ENCODE measurements at regions not wholly inside any gene's neighbourhood (a gene's known extent, or its start where the extent isn't known, plus 50 kb on each side); places are given as distances from the start of the nearest gene placed in this dataset.
"Not testable (repeated sequence)": the region's sequence is repeated elsewhere in the genome, so short reads cannot be mapped to it uniquely, and the experiment has no call there.

DNA sequence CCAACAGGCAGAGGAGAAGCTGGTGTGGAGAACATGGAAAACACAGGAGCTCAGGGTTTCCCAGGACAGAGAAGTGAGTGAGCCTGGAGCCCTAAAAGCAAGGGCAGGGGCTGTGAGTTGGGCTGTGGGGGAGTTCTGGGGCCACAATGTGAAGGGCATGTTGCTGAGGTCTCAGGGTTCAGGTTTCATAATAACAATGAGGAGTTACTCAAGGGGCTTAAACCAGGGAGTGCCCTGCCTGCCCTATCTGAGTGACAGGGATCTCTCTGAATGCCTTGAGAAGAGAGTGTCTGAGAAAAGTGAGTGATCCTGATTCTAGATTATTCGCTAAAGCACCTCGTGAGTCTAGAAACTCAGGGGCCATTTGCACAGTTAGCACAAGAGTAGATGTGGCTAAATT is 129.6 kb downstream of the VPREB1 start:
- no peak for DNase-seq

DNA sequence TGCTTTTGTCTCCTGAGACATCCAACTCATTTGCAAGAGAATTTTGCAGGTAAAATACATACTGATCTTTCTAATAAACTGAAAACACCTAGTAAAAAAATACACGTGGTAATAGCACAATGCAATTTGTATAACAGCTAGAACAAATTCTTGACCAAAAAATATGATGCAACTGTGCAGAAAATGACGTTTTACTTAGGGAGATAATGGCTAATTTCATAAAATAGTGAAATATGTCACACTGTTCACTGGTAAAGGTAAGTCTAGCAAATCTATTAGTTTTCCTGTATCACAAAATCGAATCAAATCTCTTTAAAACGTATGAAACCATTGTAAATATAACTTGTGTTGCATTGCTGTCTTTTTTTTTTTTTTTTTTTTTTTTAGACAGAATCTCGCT is 130.0 kb downstream of the VPREB1 start:
- DNase-seq, result no peak

DNA sequence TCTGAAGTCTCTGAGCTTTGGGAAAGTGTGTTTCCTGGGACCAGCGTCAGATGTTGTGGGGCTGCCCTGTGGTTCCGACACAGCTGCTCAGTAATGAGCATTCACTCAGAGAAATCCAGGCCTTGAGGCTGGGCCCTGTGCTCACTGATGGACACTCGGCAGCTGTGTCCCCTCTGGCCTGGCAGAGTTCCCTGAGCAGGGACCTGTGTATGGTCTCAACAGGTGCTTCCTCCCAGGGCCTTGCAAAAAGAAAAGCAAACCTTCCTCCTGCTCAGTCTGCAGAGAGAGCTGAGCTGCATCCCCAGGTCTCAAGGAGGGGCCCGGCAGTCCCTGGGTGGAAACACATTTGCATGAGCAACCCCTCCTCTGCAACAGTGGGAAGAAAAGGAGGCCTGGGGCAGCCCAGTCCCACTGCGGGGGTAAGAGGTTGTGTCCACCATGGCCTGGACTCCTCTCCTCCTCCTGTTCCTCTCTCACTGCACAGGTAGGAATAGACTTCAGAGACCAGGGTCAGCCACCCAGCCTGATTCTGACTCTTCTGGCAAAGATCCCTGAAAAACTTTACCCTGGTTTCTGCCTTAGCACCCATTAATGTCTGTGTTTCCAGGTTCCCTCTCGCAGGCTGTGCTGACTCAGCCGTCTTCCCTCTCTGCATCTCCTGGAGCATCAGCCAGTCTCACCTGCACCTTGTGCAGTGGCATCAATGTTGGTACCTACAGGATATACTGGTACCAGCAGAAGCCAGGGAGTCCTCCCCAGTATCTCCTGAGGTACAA is 131.2 kb downstream of the VPREB1 start:
- DNase-seq, result peak; percentile 75

DNA sequence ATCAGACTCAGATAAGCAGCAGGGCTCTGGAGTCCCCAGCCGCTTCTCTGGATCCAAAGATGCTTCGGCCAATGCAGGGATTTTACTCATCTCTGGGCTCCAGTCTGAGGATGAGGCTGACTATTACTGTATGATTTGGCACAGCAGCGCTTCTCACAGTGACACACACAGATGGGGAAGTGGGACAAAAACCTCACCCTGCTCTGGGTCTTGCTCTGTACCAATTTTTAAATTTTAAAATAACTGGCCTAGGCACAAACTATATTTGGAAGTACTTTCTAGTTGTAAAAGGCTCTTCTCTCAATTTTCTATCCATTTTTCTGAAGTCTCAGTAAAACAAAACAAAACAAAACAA is 131.7 kb downstream of the VPREB1 start:
- no peak for DNase-seq

DNA sequence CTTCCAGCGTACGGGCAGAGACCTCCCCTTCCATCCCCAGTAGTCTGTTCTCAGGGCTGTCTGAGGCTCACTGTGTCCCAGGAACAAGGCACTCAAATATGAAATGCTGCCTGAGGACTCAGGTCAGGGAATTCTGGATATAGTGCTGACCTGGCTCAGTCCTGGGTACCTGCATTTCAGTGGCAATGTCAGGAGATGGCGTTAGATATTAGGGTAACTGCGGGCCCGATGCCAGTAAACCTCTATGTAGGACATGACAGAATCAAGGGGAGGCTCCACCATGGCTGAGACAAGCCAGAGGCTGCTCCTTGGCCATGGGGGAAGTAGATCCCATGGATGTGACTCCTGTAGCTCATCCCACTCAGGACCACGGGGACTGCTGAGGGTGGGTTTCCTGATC is 131.7 kb downstream of the ZNF280B start:
- DNase-seq, result not testable (repeated sequence)

DNA sequence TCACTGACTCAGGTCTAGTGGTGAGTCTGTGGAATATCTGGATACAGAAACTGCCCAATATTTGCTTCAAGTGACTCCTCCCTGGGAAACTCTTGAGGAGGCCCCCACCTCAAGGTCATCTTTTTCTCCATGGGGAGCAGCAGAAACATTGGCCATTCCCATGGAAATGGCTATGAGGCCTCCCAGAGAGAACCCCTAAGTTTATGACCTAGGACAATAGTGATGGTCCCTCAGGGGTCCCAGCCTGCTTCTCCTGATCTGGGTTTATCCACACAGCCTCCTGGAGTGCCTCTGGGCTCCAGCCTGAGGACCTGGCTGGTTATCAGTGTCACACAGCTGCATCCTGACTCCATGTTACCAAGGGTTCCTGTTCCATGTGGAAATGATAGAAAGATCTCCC is 131.2 kb downstream of the ZNF280B start:
- DNase-seq, result no peak

DNA sequence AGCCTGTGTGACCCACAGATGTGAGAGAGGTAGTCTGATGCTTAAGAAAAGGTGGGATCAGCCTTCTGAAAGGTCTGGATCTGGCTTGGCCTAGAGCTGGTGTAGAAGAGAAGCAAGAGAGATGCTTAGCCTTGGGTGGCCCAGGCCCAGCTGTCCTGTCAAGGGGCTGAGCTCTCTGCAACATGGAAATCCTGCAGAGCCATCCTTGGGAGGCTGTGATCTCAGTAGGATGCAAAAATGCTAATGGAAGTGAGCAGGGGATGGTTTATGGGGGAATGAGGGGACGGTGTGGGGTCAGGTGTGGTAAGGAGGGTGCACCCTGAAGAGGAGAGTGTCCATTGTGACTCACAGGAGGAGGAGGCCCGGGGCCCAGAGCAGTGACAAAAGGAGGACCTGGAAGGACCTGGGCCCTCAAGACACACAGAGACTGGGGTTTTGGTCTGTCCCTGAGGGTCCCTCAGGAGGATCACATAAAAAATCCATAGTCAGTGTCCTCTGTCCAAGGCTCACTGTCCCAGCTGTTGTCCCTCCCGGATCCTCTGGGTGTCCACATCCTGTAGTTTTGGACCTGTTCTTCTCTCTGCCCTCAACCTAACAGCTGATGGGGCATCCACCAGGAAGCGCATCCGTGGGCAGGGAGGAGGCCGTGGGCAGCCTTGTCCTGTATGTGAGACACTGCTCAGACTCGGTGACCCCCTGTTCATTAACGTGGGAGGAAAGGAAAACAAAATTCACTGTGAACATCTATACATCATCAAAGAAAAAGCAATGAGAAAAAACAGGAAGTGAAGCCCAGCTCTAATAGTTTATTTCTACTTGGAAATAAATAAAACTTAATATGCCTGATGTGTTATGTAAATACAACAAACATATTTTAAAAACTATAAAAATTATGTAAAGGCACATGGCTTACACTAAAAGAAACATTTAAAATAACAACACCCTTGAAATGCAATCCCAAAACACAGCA is 129.8 kb downstream of the ZNF280B start:
- no peak for DNase-seq

DNA sequence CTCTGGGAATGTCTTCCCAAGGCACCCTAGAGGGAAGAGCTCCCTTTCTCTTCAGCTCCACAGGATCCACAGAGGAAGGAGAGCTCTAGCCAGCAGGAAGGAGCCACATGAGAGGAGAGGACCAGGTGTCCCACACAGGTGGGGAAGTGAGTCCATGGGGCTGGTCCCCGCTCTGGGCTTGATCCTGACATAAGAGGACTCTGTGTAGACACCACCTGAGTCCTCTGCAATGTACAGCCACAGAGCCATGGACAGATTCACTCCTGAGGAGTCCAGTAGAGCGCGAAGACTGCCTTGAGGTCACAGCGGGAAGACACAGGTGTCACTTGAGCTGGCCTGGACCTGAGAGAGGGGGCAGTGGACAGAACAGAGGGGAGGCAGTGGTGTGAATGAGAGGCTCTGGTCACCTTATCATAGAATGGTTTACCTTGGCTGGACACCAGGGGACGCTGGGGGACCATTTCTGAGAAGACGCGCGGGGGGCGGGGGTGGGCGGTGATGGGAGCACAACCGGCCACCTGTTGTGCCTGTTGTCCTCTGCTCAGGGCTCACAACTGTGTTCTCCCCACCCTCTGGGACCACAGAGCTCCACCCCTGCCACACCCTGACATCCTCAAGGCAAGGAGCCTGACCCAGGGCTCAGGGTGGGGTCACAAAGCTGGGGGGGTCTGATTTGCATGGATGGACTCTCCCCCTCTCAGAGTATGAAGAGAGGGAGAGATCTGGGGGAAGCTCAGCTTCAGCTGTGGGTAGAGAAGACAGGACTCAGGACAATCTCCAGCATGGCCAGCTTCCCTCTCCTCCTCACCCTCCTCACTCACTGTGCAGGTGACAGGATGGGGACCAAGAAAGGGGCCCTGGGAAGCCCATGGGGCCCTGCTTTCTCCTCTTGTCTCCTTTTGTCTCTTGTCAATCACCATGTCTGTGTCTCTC is 128.2 kb downstream of the ZNF280B start:
- peak; percentile 49 for DNase-seq

DNA sequence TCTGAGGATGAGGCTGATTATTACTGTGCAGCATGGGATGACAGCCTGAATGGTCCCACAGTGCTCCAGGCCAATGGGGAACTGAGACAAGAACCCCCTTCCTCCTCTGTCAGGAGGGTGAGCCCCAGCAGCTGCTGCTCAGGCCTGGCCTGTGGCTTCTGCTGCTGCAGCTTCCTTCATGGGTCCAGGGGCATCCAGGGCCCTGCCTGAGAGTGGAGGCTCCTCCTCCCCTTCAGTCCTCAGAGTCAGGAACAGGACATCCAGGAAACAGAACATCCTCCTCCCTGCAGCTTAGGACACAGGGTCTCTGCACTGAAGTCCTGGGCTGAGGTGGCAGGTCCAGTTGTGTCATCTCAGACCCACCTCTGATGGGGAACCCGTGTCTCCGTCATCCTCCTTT is 127.2 kb downstream of the ZNF280B start:
- DNase-seq, result not testable (repeated sequence)

DNA sequence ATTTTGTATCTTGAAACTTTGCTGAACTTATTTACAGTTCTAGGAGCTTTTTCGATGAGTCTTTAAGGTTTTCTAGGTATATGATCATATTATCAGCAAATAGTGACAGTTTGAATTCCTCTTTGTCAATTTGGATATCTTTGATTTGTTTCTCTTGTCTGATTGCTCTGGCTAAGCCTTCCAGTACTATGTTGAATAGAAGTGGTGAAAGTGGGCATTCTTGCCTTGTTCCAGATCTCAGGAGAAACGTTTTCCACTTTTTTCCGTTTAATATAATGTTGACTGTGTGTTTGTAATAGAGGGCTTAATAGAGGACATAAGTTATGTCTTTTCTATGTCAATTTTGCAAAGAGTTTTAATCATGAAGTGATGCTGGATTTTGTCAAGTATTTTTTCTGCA is 124.3 kb downstream of the ZNF280B start:
- DNase-seq, result no peak

DNA sequence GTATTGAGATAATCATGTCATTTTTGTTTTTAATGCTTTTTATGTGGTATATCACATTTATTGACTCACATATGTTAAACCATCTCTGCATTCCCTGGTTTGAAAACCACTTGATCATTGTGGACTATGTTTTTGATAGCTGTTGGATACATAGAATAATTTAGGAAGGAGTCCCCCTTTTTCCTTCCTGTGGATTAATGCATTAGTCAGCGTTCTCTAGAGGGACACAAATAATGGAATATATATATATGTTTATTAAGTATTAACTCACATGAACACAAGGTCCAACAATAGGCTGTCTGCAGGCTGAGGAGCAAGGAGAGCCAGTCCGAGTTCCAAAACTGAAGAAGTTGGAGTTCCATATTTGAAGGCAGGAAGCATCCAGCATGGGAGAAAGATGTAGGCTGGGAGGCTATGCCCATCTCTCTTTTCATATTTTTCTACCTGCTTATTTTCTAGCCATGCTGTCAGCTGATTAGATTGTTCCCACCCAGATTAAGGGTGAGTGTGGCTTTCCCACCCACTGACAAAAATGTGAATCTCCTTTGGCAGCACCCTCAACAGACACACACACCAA is 123.8 kb downstream of the ZNF280B start:
- no peak for DNase-seq

DNA sequence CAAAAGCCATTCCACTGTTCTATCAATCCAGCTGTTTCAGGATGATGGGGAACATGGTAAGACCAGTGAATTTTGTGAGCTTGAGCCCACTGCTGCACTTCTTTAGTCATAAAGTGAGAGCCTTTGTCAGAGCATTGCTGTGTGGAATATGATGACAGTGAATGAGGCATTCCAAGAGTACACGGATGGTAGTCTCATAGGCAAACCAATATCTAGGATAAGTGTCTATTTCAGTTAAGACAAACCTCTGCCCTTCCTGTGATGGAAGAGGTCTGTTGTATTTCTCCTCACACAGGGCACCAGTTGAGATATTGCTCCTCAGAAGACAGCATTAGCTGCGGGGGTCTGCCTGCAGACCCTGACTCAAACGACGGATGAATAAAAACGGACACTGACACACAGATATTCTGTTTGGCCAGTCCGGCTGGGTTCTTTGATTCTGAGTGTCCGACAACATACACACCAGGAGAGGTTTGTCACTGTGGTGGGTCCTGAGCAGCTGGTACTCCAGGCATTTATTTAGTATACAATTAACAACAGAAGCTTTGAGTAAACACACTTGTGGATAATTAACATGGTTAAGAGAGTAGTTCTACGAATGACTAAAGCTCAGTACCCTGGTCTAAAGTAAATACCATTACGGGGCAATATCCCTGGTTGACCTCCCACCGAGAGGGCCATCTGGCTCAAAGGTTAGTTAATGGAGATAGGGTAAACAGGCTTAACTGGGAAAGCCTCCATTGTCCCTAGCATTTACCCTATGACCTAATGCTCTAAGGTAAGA is 121.7 kb downstream of the ZNF280B start:
- no peak for DNase-seq

DNA sequence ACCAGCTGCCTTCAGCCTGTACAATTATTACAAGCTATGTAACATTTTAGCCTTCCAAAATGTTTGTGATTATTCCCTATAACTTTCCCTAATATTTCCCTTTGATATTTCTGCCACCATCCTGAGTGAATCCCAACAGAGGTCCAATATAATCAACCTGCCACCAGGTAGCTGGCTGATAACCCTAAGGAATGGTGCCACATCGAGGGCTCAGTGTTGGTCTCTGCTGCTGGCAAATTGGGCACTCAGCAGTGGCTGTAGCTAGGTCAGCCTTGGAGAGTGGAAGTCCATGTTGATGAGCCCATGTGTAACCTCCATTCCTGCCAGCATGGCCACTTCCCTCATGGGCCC is 121.2 kb downstream of the ZNF280B start:
- DNase-seq, result no peak

DNA sequence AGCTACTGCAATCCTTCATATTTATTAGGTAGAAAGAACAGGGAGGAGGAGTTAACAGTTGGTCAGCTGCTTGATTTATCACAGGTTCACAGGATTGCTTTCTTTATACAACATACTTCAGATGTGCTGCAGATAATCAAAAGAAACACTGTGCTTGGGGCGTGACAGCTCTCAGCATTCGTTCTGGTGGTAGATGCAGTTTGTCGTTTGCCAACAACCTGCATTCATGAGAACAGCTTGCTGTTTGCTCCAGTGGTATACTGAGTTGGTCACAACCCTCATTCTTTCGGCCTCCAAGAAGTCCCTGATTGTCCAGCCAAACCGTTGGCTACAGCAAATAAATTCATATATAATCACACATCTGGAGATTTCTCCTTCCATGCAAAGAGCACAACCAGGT is 120.5 kb downstream of the ZNF280B start:
- no peak for DNase-seq

DNA sequence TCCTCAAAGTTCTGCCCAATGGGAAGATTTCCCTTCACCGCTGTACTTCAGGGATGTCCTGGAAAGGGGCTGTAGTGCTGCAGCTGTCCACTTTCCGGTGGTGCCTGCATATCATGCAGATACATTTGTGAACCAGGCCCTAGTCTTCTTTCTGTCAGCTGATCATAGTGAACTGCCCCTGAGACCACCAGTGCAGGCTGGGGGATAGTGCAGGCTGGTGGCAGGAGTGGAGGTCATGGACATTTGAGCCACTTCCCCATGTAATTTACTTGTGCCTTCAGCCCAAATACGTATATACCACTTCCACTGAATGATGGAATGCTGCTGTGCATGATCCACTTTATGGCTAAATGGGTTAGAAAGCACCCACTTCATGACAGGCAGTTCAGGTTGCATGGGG is 120.0 kb downstream of the ZNF280B start:
- DNase-seq, result no peak

DNA sequence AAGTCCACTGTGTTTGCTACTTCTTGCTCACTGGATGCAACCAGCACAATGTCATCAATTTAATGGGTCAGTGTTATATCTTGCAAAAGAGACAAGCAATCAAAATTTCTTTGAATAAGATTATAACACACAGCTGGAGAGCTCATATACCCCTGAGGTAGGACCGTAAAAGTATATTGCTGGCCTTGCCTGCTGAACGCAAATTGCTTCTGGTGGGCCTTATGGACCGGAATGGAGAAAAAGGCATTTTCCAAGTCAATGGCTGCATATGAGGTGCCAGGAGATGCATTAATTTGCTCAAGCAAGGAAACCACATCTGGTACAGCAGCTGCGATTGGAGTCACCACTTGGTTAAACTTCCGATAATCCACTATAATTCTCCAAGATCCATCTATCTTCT is 119.1 kb downstream of the ZNF280B start:
- no peak for DNase-seq

DNA sequence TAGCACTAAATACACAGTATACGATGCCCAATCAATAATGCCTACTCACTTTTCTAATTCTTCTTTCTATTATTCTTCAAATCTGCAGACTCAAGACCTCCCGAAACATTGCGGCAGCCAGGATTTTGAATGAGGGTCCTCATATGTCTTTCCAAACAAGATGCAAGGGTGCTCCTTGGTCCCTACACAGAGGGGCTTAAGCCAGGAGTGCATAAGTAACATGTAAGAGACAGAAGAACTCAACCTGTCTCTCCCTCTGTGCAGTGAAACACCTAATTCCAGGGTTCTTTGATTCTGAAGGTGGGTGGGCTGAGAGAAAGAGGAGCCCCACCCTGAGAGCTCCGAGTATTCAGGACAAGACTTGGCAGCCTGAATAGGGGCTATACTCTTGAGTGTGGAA is 117.6 kb downstream of the ZNF280B start:
- DNase-seq, result no peak

DNA sequence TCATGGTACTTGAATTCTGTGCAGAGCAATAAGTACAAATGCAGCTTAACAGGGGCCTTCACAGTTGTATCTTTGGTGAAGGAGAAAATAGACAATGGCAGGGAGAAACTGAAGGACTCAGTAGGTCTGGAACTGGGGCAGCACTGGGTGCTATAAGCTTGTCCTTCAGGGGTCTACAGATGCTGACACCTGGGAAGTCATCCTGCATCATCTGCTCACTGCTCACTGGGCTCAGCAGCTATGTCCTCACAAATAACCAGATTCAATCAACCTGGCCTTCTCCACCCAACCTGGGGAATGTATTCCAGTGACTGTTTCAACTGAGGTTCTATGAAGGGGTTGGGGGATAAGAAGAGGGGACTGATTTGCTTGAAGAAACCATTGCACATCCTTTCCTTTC is 117.0 kb downstream of the ZNF280B start:
- DNase-seq, result no peak

DNA sequence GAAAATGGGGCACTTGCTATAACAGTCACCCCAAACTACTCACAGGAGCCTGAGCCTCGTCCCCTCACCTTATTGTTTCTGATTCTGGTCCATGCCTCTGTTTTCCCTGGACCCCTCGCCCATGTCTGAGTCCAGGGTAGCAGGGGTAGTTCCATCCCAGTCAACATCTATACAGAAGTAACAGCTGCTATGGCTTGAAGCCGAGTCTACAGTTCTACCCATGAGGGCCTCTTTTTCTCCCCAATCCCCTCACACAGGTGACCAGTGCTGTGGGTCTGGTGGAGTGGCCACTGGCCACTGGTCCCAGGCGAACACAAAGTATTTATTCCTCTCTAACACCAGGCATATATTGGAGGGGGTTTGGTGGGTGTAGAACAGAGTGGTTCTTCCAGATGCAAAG is 116.4 kb downstream of the ZNF280B start:
- DNase-seq, result no peak

DNA sequence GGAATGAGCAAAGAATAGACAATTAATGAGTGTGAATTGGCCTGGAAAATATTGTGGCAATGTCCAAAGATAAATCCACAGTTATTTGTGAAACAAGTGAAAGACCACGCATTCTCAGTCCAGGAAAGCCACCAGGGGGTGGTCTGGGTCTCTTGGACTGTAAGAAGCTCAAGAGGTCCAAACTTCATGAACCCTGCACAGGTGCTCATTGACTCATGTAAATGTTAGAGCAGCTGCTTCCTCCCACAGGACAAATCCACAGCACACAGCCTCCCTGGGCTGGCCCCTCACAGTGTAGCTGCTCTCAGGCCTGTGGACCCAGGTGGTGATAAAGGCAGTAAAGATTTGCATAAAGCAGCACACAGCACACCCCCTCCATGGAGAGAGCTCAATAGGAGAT is 114.0 kb downstream of the ZNF280B start:
- DNase-seq, result peak; percentile 57

DNA sequence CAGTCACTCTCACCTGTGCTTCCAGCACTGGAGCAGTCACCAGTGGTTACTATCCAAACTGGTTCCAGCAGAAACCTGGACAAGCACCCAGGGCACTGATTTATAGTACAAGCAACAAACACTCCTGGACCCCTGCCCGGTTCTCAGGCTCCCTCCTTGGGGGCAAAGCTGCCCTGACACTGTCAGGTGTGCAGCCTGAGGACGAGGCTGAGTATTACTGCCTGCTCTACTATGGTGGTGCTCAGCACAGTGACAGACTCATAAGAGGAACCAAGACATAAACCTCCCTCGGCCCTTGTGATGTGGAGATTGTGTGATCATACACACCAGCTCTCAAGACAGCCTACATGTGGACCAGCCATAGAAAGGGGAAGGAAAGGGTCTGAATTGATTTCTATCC is 113.3 kb downstream of the ZNF280B start:
- DNase-seq, result no peak

DNA sequence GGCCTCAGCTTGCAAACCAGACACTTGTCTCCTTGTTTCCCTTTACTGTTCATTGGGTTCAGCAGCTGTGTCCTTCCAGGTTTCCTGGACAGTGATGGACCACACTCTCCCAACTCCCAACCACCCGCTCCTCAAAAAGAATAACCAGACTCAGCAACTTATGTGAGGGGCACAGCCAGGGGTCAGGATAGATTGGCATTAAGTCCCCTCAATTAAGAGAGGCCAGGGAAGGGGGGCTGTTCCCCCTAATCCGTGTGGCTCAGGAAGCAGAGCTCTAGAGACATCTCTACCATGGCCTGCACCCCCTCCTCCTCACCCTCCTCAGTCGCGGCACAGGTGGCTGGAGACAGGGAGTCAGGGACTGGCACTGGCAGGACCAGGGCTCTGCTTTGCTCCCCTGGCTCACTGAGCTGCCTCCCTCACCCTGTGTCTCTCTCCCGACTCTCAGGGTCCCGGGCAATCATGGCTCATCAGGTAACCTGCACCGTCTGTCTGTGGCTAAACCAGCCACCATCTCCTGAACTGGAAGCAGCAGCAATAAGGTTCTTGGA is 111.7 kb downstream of the ZNF280B start:
- no peak for DNase-seq

Measured in right hindlimb (tissue), 1 donor.